ENCODE measurements at regions not wholly inside any gene's neighbourhood (a gene's known extent, or its start where the extent isn't known, plus 50 kb on each side); places are given as distances from the start of the nearest gene placed in this dataset.

GRCh38 chr5:2177244-2177643 is 294.5 kb upstream of the IRX4 start:
- no peak overlapping the region for H2AFZ ChIP-seq (ENCODE audit: low read length, unreplicated experiment)
- H3K4me1 ChIP-seq (ENCODE audit: control insufficient read depth, insufficient read depth, low read length, unreplicated experiment), result no peaks in the 10 kb centered on the region
- no peak overlapping the region for H3K27ac ChIP-seq (ENCODE audit: low read depth, low read length)
- peaks cover 33% of the 10 kb centered on the region for H3K27me3 ChIP-seq (ENCODE audit: insufficient read depth, low read length)
- H3K36me3 ChIP-seq (ENCODE audit: insufficient read depth, low read length), result no peaks in the 10 kb centered on the region
- no peak overlapping the region for H3K4me3 ChIP-seq (ENCODE audit: low read depth, low read length)
- no peaks in the 10 kb centered on the region for H3K79me2 ChIP-seq (ENCODE audit: control insufficient read depth, insufficient read depth, low read length, unreplicated experiment)

GRCh38 chr5:2176581-2176980 is 293.9 kb upstream of the IRX4 start:
- Histone ChIP-seq H3K27me3 (ENCODE audit: insufficient read depth, low read length) (peaks cover 39% of the 10 kb centered on the region), H3K4me3 (ENCODE audit: low read depth, low read length) (no peak overlapping the region), H3K79me2 (ENCODE audit: control insufficient read depth, insufficient read depth, low read length, unreplicated experiment) (no peaks in the 10 kb centered on the region), H3K4me1 (ENCODE audit: control insufficient read depth, insufficient read depth, low read length, unreplicated experiment) (no peaks in the 10 kb centered on the region), H2AFZ (ENCODE audit: low read length, unreplicated experiment) (no peak overlapping the region), H3K36me3 (ENCODE audit: insufficient read depth, low read length) (no peaks in the 10 kb centered on the region), H3K27ac (ENCODE audit: low read depth, low read length) (no peak overlapping the region)

- no peak overlapping the region for H3K27ac ChIP-seq (ENCODE audit: low read depth, low read length)
- no peaks in the 10 kb centered on the region for H3K79me2 ChIP-seq (ENCODE audit: control insufficient read depth, insufficient read depth, low read length, unreplicated experiment)
- no peaks in the 10 kb centered on the region for H3K4me1 ChIP-seq (ENCODE audit: control insufficient read depth, insufficient read depth, low read length, unreplicated experiment)
- peaks cover 44% of the 10 kb centered on the region for H3K27me3 ChIP-seq (ENCODE audit: insufficient read depth, low read length)
- H3K36me3 ChIP-seq (ENCODE audit: insufficient read depth, low read length), result no peaks in the 10 kb centered on the region
- no peak overlapping the region for H2AFZ ChIP-seq (ENCODE audit: low read length, unreplicated experiment)
- H3K4me3 ChIP-seq (ENCODE audit: low read depth, low read length), result no peak overlapping the region
Observed at GRCh38 chr5:2175842-2176404, 293.2 kb upstream of the IRX4 start.

GRCh38 chr5:2175041-2175440 is 292.3 kb upstream of the IRX4 start:
- no peaks in the 10 kb centered on the region for H3K36me3 ChIP-seq (ENCODE audit: insufficient read depth, low read length)
- peaks cover 53% of the 10 kb centered on the region for H3K27me3 ChIP-seq (ENCODE audit: insufficient read depth, low read length)
- H3K79me2 ChIP-seq (ENCODE audit: control insufficient read depth, insufficient read depth, low read length, unreplicated experiment), result no peaks in the 10 kb centered on the region
- H3K27ac ChIP-seq (ENCODE audit: low read depth, low read length), result no peak overlapping the region
- no peak overlapping the region for H3K4me3 ChIP-seq (ENCODE audit: low read depth, low read length)
- H3K4me1 ChIP-seq (ENCODE audit: control insufficient read depth, insufficient read depth, low read length, unreplicated experiment), result no peaks in the 10 kb centered on the region
- H2AFZ ChIP-seq (ENCODE audit: low read length, unreplicated experiment), result no peak overlapping the region

GRCh38 chr5:2174538-2174937 is 291.8 kb upstream of the IRX4 start:
- no peaks in the 10 kb centered on the region for H3K4me1 ChIP-seq (ENCODE audit: control insufficient read depth, insufficient read depth, low read length, unreplicated experiment)
- H3K4me3 ChIP-seq (ENCODE audit: low read depth, low read length), result no peak overlapping the region
- no peak overlapping the region for H2AFZ ChIP-seq (ENCODE audit: low read length, unreplicated experiment)
- H3K79me2 ChIP-seq (ENCODE audit: control insufficient read depth, insufficient read depth, low read length, unreplicated experiment), result no peaks in the 10 kb centered on the region
- no peaks in the 10 kb centered on the region for H3K36me3 ChIP-seq (ENCODE audit: insufficient read depth, low read length)
- H3K27me3 ChIP-seq (ENCODE audit: insufficient read depth, low read length), result peaks cover 58% of the 10 kb centered on the region
- no peak overlapping the region for H3K27ac ChIP-seq (ENCODE audit: low read depth, low read length)

- Histone ChIP-seq H3K27me3 (ENCODE audit: insufficient read depth, low read length) (peaks cover 63% of the 10 kb centered on the region), H3K27ac (ENCODE audit: low read depth, low read length) (no peak overlapping the region), H3K36me3 (ENCODE audit: insufficient read depth, low read length) (no peaks in the 10 kb centered on the region), H3K4me1 (ENCODE audit: control insufficient read depth, insufficient read depth, low read length, unreplicated experiment) (no peaks in the 10 kb centered on the region), H3K79me2 (ENCODE audit: control insufficient read depth, insufficient read depth, low read length, unreplicated experiment) (no peaks in the 10 kb centered on the region), H3K4me3 (ENCODE audit: low read depth, low read length) (no peak overlapping the region), H2AFZ (ENCODE audit: low read length, unreplicated experiment) (no peak overlapping the region)
Observed at GRCh38 chr5:2173151-2173834, 290.6 kb upstream of the IRX4 start.

GRCh38 chr5:2172471-2172870 is 289.7 kb upstream of the IRX4 start:
- H3K27me3 ChIP-seq (ENCODE audit: insufficient read depth, low read length), result peaks cover 66% of the 10 kb centered on the region

GRCh38 chr5:2170761-2171160 is 288.0 kb upstream of the IRX4 start:
- no peak overlapping the region for H3K27ac ChIP-seq (ENCODE audit: low read depth, low read length)
- H3K79me2 ChIP-seq (ENCODE audit: control insufficient read depth, insufficient read depth, low read length, unreplicated experiment), result no peaks in the 10 kb centered on the region
- H3K36me3 ChIP-seq (ENCODE audit: insufficient read depth, low read length), result no peaks in the 10 kb centered on the region
- H2AFZ ChIP-seq (ENCODE audit: low read length, unreplicated experiment), result no peak overlapping the region
- no peak overlapping the region for H3K4me3 ChIP-seq (ENCODE audit: low read depth, low read length)
- H3K27me3 ChIP-seq (ENCODE audit: insufficient read depth, low read length), result peaks cover 66% of the 10 kb centered on the region
- no peaks in the 10 kb centered on the region for H3K4me1 ChIP-seq (ENCODE audit: control insufficient read depth, insufficient read depth, low read length, unreplicated experiment)

More at GRCh38 chr5:2172471-2172870, 289.7 kb upstream of the IRX4 start:
- Histone ChIP-seq H3K4me3 (ENCODE audit: low read depth, low read length) (no peak overlapping the region), H2AFZ (ENCODE audit: low read length, unreplicated experiment) (no peak overlapping the region), H3K36me3 (ENCODE audit: insufficient read depth, low read length) (no peaks in the 10 kb centered on the region), H3K27ac (ENCODE audit: low read depth, low read length) (no peak overlapping the region), H3K79me2 (ENCODE audit: control insufficient read depth, insufficient read depth, low read length, unreplicated experiment) (no peaks in the 10 kb centered on the region), H3K4me1 (ENCODE audit: control insufficient read depth, insufficient read depth, low read length, unreplicated experiment) (no peaks in the 10 kb centered on the region)

GRCh38 chr5:2169850-2170760 is 287.4 kb upstream of the IRX4 start:
- H3K27me3 ChIP-seq (ENCODE audit: insufficient read depth, low read length), result peaks cover 63% of the 10 kb centered on the region
- no peak overlapping the region for H2AFZ ChIP-seq (ENCODE audit: low read length, unreplicated experiment)
- H3K27ac ChIP-seq (ENCODE audit: low read depth, low read length), result no peak overlapping the region
- no peaks in the 10 kb centered on the region for H3K36me3 ChIP-seq (ENCODE audit: insufficient read depth, low read length)
- H3K4me3 ChIP-seq (ENCODE audit: low read depth, low read length), result no peak overlapping the region
- H3K4me1 ChIP-seq (ENCODE audit: control insufficient read depth, insufficient read depth, low read length, unreplicated experiment), result no peaks in the 10 kb centered on the region
- H3K79me2 ChIP-seq (ENCODE audit: control insufficient read depth, insufficient read depth, low read length, unreplicated experiment), result no peaks in the 10 kb centered on the region

- Histone ChIP-seq H3K4me3 (ENCODE audit: low read depth, low read length) (no peak overlapping the region), H3K27me3 (ENCODE audit: insufficient read depth, low read length) (peaks cover 57% of the 10 kb centered on the region), H3K4me1 (ENCODE audit: control insufficient read depth, insufficient read depth, low read length, unreplicated experiment) (no peaks in the 10 kb centered on the region), H2AFZ (ENCODE audit: low read length, unreplicated experiment) (no peak overlapping the region), H3K27ac (ENCODE audit: low read depth, low read length) (no peak overlapping the region), H3K79me2 (ENCODE audit: control insufficient read depth, insufficient read depth, low read length, unreplicated experiment) (no peaks in the 10 kb centered on the region), H3K36me3 (ENCODE audit: insufficient read depth, low read length) (no peaks in the 10 kb centered on the region)
Observed at GRCh38 chr5:2169430-2169808, 286.7 kb upstream of the IRX4 start.
